ENCODE measurements at regions not wholly inside any gene's neighbourhood (a gene's known extent, or its start where the extent isn't known, plus 50 kb on each side); places are given as distances from the start of the nearest gene placed in this dataset.

- no peak for TF ChIP-seq SOX15 (CRISPR knock-in tag; IDR thresholded peaks at IDR 0.05)
- TF ChIP-seq MAX (CRISPR knock-in tag; IDR thresholded peaks at IDR 0.05) = no peak
Measured at GRCh38 chr7:81560708-81561107, 209.1 kb downstream of the HGF start (continued).

- DNase-seq (ENCODE audit: low spot score) (peak; percentile 23), ATAC-seq (peak; percentile 79)
- H3K36me3 Mint-ChIP-seq = peaks cover 24% of the 10 kb centered on the region
- ChIA-PET CTCF (no interaction called here), POLR2A (interaction anchor here (0.7 kb wide), 1 partner anchor 281 kb away, joined by 3 read pairs; no protein-coding TSS in a partner anchor)
- peak overlapping the region; percentile 13 for H3K4me3 Mint-ChIP-seq
- no peak for TF ChIP-seq ZBTB21 (CRISPR knock-in tag; IDR thresholded peaks at IDR 0.05; ENCODE audit: borderline replicate concordance)
- TF ChIP-seq ATF2 (CRISPR knock-in tag; IDR thresholded peaks at IDR 0.05; ENCODE audit: borderline replicate concordance, low read depth) = no peak
- no peak for TF ChIP-seq PREB (CRISPR knock-in tag; IDR thresholded peaks at IDR 0.05; ENCODE audit: borderline replicate concordance)
- no peak for TF ChIP-seq PRDM15 (CRISPR knock-in tag; IDR thresholded peaks at IDR 0.05)
- TF ChIP-seq ZNF671 (CRISPR knock-in tag; IDR thresholded peaks at IDR 0.05) = no peak
- TF ChIP-seq CBFB (CRISPR knock-in tag; IDR thresholded peaks at IDR 0.05; ENCODE audit: low read depth) = no peak
- peak; percentile 97 for TF ChIP-seq ZNF423 (CRISPR knock-in tag; IDR thresholded peaks at IDR 0.05)
- H3K4me1 Mint-ChIP-seq = peaks cover 55% of the 10 kb centered on the region
- peak overlapping the region; percentile 100 for H3K27ac Mint-ChIP-seq
- peaks cover 21% of the 10 kb centered on the region for H3K9me3 Mint-ChIP-seq
- no peaks in the 10 kb centered on the region for H3K27me3 Mint-ChIP-seq (ENCODE audit: low read depth)
Measured at GRCh38 chr7:81549484-81550016, 220.3 kb downstream of the HGF start.

GRCh38 chr7:81534996-81535395 lies 234.9 kb downstream of the HGF start:
- CTCF ChIA-PET = no interaction called here
- H3K36me3 Mint-ChIP-seq = no peaks in the 10 kb centered on the region
- H3K27me3 Mint-ChIP-seq (ENCODE audit: low read depth) = no peaks in the 10 kb centered on the region
- H3K4me3 Mint-ChIP-seq = no peak overlapping the region
- H3K4me1 Mint-ChIP-seq = peaks cover 8% of the 10 kb centered on the region
- 0 out of 2 replicates have a peak, but pooled peaks cover 3% of the 10 kb centered on the region for H3K9me3 Mint-ChIP-seq
- POLR2A ChIA-PET = no interaction called here
- DNase-seq (ENCODE audit: low spot score) = no peak
- no peak overlapping the region for H3K27ac Mint-ChIP-seq
- ATAC-seq = no peak
- no peak for TF ChIP-seq TEAD1 (CRISPR knock-in tag; IDR thresholded peaks at IDR 0.05)
- TF ChIP-seq ZNF138 (CRISPR knock-in tag; conservative IDR thresholded peaks at IDR 0.05) = no peak
- TF ChIP-seq MXD4 (CRISPR knock-in tag; IDR thresholded peaks at IDR 0.05; ENCODE audit: borderline replicate concordance) = no peak
- TF ChIP-seq ZMAT4 (CRISPR knock-in tag; IDR thresholded peaks at IDR 0.05) = no peak
- no peak for TF ChIP-seq FOXP1 (CRISPR knock-in tag; IDR thresholded peaks at IDR 0.05; ENCODE audit: borderline replicate concordance)
- no peak for TF ChIP-seq ZNF232 (CRISPR knock-in tag; IDR thresholded peaks at IDR 0.05)
- TF ChIP-seq PRDM15 (CRISPR knock-in tag; IDR thresholded peaks at IDR 0.05) = no peak
- TF ChIP-seq ATF6 (CRISPR knock-in tag; IDR thresholded peaks at IDR 0.05) = no peak
- TF ChIP-seq ATF1 (CRISPR knock-in tag; IDR thresholded peaks at IDR 0.05) = no peak
- no peak for TF ChIP-seq ZNF425 (CRISPR knock-in tag; conservative IDR thresholded peaks at IDR 0.05)
